Gastroesophageal sphincter (tissue), 3 donors: ENCODE measurements at regions not wholly inside any gene's neighbourhood (a gene's known extent, or its start where the extent isn't known, plus 50 kb on each side); places are given as distances from the start of the nearest gene placed in this dataset.

ENCODE experiments used
- EP300 ChIP-seq: sonication (generic); formaldehyde crosslinking; IDR thresholded peaks from one replicate; pipeline ENCODE4 v1.6.1; 2017; ENCODE audit warnings: antibody characterized with exemption, mild to moderate bottlenecking
- POLR2A ChIP-seq, 2 donors: fragments of 450-650 bp; IDR thresholded peaks; one replicate each; pipeline ENCODE4 v1.6.1; 2017; ENCODE audit warnings: antibody characterized with exemption in 2 of 2, mild to moderate bottlenecking in 2 of 2, moderate library complexity in 1 of 2
- POLR2AphosphoS5 ChIP-seq: sonication (generic); formaldehyde crosslinking; IDR thresholded peaks from one replicate; pipeline ENCODE4 v1.6.1; 2017; ENCODE audit warnings: antibody characterized with exemption
- TF ChIP-seq, protein P1 (sequence below), 4 experiments: fragments of 200-600 bp in 2 of 4; fragments of 450-650 bp in 2 of 4; sonication (generic) in 1 of 4; IDR thresholded peaks; one replicate each; pipeline ENCODE4 v1.5.1; 2017 to 2019; ENCODE audit warnings: antibody characterized with exemption in 4 of 4, mild to moderate bottlenecking in 2 of 4, moderate library complexity in 2 of 4

DNA sequence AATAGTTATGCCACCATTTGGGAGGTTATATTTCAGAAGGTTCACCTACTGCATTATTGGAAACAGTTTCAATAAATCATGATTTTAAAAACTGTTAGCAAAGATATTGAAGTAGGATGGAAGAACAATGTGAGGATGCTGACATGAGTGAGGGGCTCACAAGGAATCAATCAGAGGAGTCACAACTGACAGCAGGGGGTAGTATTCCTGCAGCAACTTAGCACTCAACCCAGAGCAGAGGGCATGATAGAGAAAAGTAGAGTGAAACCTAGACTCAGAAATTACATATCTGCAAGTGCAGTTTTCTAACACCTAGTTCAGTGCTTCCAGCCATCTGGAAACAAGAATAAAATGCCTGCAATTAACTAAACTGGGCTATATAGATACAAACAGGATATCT is 772.5 kb upstream of the USP15 start:
- TF ChIP-seq EP300 (no peak), POLR2A (IDR thresholded peaks at IDR 0.05) (no peak), POLR2AphosphoS5 (no peak)
- TF ChIP-seq, protein P1, sequence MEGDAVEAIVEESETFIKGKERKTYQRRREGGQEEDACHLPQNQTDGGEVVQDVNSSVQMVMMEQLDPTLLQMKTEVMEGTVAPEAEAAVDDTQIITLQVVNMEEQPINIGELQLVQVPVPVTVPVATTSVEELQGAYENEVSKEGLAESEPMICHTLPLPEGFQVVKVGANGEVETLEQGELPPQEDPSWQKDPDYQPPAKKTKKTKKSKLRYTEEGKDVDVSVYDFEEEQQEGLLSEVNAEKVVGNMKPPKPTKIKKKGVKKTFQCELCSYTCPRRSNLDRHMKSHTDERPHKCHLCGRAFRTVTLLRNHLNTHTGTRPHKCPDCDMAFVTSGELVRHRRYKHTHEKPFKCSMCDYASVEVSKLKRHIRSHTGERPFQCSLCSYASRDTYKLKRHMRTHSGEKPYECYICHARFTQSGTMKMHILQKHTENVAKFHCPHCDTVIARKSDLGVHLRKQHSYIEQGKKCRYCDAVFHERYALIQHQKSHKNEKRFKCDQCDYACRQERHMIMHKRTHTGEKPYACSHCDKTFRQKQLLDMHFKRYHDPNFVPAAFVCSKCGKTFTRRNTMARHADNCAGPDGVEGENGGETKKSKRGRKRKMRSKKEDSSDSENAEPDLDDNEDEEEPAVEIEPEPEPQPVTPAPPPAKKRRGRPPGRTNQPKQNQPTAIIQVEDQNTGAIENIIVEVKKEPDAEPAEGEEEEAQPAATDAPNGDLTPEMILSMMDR (IDR thresholded peaks at IDR 0.05), result no peak
